ENCODE measurements at regions not wholly inside any gene's neighbourhood (a gene's known extent, or its start where the extent isn't known, plus 50 kb on each side); places are given as distances from the start of the nearest gene placed in this dataset.

GRCh38 chr15:95822961-95823360, 507.5 kb upstream of the NR2F2 start:
- no peak for DNase-seq

DNA sequence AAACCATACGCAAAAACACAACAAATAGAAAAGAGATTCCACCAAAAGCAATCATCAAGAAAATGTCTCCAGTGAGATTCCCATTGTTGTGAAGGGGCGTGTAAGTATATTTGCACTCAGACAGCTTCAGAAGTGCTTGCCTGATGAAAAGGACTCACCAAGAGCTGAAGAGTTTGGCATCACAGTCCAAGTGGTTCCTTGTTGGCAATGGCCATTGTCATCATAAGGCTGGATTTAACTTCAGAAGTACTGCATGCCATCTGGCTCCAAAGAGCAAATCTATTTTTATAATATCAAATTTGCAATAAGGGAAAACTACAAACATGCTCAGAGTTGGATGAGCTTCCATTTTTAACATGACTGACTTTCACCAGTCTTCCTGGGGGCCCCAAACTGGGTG, 505.3 kb upstream of the NR2F2 start:
- DNase-seq, result no peak

- DNase-seq, result no peak
Measured at GRCh38 chr15:95825671-95826411, 504.7 kb upstream of the NR2F2 start.

DNA sequence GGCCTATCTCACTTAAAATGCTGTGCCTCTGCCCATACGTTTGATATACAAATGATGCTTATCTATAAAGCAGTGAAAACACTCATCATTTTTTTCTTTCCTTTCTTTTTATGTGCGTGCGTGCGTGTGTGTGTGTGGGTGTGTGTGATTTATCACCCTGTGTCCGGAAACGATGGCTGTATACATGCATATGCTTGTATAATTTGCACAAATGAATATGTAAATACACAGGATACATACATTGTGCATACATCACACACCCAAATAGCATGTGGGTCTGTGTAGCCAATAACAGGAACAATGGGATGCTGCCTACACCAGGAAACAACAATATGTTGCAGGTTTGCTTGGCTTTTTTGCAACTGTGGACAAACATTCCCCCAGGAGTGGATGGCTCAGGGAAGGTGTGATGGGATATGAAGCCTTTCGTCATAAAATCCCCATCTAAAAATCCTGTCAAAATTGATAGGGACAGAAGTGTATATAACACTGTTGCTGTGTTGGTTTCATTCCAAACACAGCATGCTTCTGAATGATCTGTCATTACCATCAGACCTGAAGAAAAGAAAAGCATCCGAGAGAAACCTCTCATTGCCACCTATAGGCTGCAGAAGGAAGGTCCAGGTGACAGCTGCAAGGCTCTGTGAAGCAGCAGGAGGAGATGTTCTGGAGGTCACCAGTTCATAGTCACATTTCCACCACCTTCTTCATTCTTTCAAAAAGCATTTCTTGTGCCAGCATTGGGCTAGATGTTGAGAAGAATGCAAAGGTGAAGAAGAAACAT, 503.9 kb upstream of the NR2F2 start:
- DNase-seq, result no peak

DNA sequence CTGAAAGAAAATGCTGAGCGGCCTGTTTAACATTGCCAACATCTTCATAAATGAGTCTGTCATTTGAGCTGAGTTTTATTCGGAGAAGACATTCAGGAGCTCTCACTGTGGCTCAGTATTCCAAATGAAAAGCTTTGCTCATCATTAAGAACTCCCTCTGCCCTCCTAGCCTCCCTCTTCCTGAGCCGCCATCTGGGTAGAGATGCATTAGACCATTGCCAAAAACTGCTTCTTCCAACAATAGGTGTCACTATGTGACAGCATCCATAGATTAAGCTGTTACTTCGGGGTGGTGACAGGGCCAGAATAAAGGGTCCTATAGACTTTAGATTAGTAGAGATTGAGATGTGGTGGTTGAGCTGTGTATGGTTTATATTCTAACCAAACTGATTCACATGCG, 501.4 kb upstream of the NR2F2 start:
- no peak for DNase-seq

DNA sequence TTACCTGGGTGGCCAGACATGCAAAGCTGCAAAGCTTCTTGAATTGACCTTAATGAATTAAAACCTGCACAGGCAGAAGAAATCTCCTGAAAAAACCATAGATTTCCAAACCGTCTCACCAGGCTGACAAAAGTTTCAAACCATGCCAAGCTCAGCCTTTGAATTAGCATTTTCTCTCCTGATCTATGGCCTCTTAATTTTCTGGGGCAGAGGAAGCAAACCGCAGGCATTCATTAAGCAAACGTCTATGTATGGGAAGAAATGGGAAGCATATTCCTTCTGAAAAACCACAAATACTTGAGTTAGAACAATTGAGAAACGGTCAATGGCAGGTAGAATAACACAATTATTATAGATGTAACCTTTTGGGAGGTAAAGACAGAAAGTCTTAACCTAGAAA, 500.2 kb upstream of the NR2F2 start:
- DNase-seq, result no peak

DNA sequence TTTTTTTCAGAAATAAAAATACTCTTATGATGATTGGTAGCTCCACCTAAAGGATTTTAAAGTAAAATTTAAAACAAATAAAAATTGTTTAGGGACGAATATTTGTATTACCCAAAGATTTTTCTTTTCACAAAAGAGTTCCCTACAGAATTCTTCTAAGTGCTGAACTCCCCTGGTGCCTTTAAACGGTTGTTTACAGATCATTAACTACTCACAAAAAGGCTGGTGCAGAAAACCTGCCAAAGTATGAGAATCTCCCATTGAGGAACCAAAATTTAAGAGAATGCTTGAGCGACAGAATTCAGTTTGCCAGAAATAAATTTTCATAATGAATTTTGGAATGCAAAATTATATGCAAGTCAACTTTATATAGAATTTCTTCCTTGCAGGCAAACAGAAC, 497.8 kb upstream of the NR2F2 start:
- DNase-seq, result no peak

GRCh38 chr15:95834028-95834804, 496.3 kb upstream of the NR2F2 start:
- DNase-seq, result no peak

DNA sequence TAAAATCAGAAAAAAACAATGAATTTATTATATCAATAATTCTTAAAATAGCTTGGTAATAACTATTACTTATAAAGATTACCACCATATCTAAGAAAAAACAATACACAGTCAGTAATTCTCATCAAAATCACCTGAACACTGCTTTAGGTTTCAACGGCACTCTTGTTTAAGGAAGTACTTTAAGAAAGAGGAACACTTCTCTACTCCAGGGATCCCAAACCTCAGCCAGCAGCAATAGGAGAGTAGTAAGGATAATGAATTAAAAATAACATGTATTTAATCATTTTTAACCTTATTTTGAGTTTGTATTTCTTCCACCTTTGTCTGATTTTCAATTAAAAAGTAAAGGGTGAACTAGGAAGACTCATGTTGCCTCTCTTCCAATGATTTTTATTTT, 494.0 kb upstream of the NR2F2 start:
- DNase-seq, result no peak

GRCh38 chr15:95837341-95838004, 493.0 kb upstream of the NR2F2 start:
- no peak for DNase-seq

DNA sequence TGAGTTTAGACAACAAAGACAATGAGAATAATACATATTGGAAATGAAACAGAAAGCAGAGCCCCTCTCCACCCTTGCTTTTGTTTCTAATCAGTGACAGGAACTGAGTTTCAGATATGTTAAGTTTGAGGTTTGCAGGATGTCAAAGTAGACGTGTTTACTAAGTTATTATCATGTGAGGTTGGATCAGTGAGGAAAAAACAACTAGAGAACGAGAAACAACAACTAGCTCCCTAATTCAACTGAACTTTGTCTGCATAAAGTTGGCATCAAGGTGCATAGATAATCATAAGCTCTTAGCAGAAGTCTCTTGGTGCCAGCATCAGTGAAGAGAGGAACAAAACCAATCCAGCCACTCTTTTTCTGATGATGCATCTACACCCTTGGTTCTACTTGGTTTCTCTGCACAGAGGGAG, 491.1 kb upstream of the NR2F2 start:
- no peak for DNase-seq

DNA sequence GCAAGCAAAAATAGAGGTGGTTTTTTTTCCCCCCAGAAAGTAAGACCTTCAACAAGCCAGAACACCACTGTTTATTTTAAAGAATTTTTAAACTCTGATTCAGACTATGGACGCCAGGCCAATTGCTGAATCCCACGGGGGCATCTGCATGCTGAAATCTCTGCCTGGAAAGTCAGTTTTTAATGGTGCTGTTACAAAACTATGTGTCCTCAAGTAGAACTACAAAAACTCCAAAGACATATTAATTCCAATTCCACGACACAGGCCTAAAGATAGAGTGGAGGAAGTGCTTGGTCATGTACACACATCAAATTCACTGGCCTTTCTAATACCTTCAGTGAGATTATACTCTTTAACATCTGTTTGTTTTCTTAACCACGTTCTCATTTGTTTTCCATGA, 490.5 kb upstream of the NR2F2 start:
- DNase-seq, result no peak

DNA sequence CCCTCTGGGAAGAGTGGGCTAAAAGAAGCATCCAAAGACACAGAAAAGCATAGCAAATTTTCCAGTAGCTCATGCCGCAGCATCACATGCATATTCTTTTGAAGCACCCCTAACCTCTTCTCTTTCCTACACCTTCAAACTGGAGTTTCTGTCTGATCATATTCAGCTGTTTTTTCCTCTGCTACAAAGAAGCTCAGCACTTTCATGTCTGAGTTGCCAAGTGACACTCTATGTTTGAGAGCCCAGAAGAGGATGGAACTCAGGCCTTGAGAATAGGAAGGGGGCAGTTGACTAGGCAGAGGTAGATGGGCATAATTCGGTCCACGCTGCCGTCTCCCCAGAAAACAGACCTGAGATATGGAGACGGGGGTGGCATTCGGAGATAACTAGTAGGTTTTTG, 489.6 kb upstream of the NR2F2 start:
- no peak for DNase-seq

DNA sequence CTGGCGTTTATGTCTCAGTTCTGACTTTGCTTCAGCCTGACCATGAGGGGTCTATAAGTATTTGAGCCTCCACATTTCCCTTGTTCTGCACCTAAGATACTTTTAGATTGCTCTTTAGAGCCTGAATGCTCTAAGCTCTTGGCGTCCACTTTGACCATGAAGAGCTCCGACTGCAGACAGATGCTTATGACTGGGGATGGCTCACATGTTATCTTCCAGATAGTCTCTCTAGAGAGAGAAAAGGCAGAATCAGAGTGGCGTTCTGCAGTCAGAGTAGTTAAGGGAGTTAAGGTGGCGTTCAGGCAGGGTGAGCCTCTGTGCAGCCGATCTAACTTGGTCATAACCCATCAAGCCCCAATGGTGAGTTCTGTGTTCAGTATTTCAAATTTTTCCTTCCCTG, 487.9 kb upstream of the NR2F2 start:
- no peak for DNase-seq

- no peak for DNase-seq
Measured at GRCh38 chr15:95843241-95843910, 487.1 kb upstream of the NR2F2 start.

GRCh38 chr15:95845862-95846515, 484.5 kb upstream of the NR2F2 start:
- DNase-seq, result no peak

GRCh38 chr15:95848126-95848525, 482.4 kb upstream of the NR2F2 start:
- no peak for DNase-seq

DNA sequence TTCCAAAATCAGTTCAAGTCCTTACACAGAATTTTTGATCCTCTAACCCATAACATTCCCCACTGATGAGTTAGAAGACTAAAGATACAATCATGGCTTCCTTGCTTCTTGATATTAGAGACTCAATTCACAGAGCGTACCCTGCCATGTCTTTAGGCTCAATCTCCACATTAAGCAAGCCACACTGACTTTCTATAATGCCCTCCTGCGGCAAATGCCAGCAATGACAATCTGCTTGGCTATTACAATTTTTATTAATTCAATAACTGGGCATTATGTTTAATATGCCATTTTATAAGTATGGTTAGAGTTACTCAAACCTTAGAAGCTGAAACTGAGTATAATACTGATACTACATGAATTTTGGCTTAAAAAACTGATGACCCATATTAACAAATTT, 479.7 kb upstream of the NR2F2 start:
- DNase-seq, result no peak

DNA sequence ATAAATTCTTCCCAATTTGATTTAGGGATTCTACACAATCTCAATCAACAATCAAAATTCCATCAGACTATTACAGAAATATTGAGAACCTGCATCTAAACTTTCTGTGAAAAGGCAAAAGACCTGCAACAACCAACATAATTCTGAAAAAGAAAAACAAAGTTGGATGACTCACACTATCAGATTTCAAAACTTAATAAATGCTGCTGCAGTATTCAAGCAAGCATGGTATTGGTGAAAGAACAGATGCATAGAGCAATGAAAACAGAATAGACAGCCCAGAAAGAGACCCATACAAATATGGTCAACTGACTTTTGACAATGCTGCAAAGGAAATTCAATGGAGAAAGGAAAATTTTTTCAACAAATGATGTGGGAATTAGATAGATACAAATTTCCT, 477.1 kb upstream of the NR2F2 start:
- no peak for DNase-seq

DNA sequence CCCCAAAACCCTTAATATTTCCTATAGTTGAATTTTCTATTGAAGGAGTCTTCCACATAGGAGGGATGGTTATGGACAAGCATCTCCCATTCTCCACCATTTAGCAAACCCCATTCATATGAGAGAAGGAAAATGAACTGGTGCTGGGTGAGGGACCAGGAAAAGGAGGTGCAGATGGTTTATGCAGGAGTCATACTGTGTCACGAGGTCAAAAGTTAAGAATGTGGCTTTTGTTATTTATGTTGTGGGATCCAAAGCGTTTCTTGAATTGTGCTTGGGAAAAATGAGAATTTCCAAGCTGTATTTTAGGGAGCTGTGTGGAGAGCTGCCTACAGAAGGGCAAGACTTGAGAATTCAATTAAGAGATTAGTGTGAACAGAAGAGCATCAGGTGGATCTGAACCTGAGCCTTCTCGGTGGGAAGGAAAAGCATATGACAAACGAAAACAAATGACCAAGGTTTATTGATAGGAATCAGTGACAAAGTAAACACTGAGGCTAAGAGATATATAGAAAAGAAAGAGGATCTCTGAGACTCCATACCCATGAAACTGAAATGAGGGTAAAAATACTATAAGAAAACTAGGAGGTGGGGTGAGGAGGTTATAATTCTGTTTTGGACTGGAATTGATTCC, 473.3 kb upstream of the NR2F2 start:
- DNase-seq, result no peak

- DNase-seq, result no peak
Measured at GRCh38 chr15:95857758-95858157, 472.7 kb upstream of the NR2F2 start.

- DNase-seq, result no peak
Measured at GRCh38 chr15:95860406-95860805, 470.1 kb upstream of the NR2F2 start.

All from activated effector memory CD4-positive, alpha-beta T cell treated with anti-CD3 and anti-CD28 coated beads, Interleukin-2, amount 50 U/mL, for 16 hours (primary cell).